RCC 7860 (cell line): ENCODE measurements at regions not wholly inside any gene's neighbourhood (a gene's known extent, or its start where the extent isn't known, plus 50 kb on each side); places are given as distances from the start of the nearest gene placed in this dataset.
"Not testable (repeated sequence)": the region's sequence is repeated elsewhere in the genome, so short reads cannot be mapped to it uniquely, and the experiment has no call there.

Source experiments
- DNase-seq: peaks from one replicate; pipeline ENCODE4 v3.0.0-alpha.2; 2015; ENCODE audit warnings: low spot score
- FAIRE-seq: peaks from 2 replicates; lab custom pipeline; 2012; peaks lifted over from hg19 to GRCh38; lab: Jason Lieb, UNC

- FAIRE-seq: no peak
- DNase-seq: no peak
Observed at GRCh38 chr14:49946320-49947141, 53.6 kb downstream of the ARF6 start.

DNA sequence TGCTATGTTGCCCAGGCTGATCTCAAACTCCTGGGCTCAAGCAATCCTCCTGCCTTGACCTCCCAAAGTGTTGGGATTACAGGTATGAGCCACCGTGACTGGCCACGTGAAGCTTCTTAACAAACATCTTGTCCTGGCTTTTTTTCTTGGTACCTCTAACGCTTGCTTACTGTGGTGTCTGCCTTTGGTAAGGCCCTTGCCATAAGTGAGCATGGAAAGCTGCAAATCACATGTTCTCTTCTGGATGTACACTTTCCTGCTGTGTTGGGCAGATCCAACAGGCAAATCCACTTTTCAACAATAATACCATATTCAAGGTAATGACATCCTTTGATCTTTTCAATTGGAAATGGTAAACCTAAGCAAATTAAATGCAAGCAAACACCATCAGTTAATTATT lies 54.6 kb downstream of the ARF6 start:
- FAIRE-seq (no peak), DNase-seq (no peak)

GRCh38 chr14:49950275-49951228 lies 57.7 kb downstream of the ARF6 start:
- FAIRE-seq: no peak

DNA sequence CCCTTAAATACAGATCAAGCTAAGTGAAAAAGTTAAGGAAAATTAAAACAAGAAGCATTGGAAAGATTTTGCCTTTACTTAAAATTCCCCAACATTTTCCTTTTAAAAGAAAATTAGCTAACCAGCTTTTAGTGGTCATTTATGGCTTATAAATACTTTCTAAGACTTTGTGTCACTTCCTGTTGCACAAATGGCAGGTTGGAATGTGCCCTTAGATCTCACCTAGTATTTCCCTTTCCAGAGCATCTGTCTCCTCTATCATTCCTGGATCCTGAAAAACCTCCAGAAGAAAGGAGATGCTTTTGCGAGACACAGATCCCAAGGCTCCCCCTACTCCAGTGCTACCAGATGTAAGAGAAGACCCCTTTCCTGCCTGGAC lies 58.3 kb downstream of the ARF6 start:
- DNase-seq (no peak), FAIRE-seq (no peak)

More at GRCh38 chr14:49950275-49951228, 57.7 kb downstream of the ARF6 start:
- DNase-seq: peak; percentile 17

GRCh38 chr14:49951691-49952345 lies 58.9 kb downstream of the ARF6 start:
- FAIRE-seq: no peak

DNA sequence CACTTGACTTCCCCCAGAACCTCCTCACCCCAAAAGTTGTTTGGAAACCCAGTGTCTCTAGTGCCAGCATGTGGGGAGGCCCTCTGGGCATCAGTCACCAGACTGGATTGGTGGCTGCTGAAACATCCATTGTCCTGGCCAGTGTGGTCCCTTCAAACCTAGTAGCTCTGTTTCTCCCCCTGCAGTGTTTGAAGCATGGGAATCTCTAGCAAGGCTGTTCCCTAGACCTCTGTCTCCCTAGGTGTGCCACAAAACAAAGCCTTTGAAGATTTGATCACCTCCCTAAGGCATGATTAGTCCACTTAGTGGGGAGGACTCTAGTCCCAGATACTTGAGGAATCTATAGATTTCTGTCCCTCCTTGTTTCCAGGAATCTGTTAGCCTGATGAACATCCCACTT lies 60.3 kb downstream of the ARF6 start:
- DNase-seq: no peak
- no peak for FAIRE-seq

More at GRCh38 chr14:49951691-49952345, 58.9 kb downstream of the ARF6 start:
- DNase-seq: no peak

DNA sequence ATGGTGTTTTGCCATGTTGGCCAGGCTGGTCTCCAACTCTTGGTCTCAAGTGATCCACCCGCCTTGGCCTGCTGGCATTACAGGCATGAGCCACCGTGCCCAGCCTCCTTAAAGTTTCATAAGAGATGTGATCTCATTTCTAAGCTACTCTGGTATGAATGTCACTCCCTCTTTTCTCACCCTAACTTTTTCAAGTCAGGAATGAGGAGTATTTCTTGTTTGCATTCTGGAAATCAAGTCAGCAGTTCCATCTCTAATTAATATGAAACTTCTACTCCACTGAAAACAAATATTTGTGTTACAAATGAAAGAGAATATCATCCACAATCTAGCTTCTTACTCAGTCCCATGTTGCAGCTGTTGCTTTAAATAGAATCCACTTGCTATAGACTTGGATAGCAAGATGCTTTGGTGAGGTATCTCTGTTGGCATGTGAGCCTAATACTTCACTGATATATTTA lies 61.3 kb downstream of the ARF6 start:
- DNase-seq (no peak), FAIRE-seq (no peak)

DNA sequence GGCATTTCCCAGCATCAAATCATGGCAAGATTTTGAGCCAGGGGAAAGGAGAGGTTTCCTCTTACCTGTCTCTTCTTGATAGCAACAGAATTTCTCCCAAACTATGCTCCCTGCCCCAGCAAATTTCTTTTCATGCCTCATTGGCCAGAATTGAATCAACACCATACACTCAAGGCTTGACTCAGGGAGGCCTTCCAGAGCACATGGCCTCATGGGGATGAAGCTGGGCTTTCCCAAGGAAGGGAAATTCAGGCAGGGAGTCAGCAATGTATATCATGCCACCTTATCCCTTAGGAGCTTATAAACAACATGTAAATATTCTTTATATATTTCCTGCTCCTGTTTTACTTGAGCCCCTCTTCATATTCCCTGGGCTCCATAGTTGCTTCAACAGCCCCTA lies 62.1 kb downstream of the ARF6 start:
- FAIRE-seq (no peak), DNase-seq (peak; percentile 10)

DNA sequence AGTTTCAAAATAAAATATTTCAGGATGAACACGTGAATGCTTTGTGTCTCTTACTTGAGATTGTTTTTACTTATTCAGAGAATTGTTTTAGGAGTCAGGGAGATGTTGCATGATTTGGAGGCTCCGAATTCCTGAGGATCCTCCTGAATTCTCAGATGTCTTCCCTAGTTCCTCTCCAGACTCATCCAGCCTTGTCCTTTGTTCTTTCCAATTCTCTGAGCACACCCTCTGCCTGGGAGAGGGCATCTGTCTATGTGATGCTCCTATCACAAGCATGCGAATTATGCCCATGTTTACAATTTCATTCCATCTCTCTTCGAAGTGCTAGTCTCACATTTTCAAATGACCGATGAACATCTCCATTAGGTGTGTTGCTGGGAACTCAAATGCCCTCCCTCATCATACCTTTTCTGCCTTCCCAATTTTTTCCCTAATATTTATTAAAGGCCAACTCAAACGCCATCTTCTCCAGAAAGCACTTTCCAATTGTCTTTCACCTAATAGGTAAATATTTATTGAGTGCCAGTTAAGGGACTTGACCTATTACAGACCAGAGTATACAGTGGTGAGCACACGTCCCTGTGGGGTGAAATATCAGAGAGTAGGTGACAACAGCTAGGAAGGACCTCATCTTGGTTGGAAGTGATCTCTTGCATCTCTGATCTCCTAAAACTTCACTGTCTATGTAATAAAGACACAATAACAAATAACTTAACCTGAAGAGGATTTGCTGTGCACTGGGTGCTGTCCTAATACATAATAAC lies 64.4 kb downstream of the ARF6 start:
- no peak for FAIRE-seq

DNA sequence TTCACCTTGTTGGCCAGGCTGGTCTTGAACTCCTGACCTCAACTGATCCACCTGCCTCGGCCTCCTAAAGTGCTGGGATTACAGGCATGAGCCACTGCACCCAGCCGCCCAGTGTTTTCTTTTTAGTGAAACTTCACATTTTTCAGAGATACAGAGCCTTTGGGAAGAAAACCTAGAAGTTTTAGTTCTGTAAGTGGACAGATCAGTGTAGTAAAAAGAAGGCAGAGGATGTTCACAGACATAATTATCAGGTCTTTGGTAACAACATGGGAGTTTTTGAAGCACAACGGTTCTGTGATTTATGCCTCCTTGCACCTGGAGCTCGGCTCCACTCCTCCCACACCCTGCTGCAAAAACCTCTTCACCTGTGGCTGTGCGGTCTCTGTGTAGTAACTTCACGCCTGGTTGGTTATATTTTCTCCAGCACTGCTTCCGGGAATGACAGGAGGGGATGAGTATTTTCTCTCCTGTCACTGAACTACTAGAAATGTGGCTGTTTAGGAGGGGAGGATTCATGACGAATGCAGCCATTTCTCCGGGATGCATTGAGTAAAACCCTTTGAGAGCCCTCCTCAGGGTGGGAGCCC lies 67.0 kb downstream of the ARF6 start:
- FAIRE-seq (peak; percentile 82), DNase-seq (peak; percentile 77)

More for the DNA sequence above, 64.4 kb downstream of the ARF6 start:
- DNase-seq: no peak

DNA sequence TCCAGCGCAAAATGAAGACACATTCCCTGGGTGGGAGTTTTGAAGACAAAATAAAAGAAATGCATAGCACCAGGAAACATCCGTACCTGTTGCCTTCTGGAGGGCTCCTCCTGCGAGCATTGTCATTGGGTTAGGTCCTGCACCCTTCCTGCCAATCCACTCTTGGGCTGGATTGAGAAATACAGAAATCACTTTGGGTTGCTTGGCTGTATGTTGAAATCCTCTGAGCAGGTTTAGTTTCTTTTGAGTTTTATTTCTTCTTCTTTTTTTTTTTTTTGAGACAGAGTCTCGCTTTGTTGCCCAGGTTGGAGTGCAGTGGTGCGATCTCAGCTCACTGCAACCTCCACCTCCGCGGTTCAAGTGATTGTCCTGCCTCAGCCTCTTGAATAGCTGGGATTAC lies 67.6 kb downstream of the ARF6 start:
- no peak for FAIRE-seq
- no peak for DNase-seq

DNA sequence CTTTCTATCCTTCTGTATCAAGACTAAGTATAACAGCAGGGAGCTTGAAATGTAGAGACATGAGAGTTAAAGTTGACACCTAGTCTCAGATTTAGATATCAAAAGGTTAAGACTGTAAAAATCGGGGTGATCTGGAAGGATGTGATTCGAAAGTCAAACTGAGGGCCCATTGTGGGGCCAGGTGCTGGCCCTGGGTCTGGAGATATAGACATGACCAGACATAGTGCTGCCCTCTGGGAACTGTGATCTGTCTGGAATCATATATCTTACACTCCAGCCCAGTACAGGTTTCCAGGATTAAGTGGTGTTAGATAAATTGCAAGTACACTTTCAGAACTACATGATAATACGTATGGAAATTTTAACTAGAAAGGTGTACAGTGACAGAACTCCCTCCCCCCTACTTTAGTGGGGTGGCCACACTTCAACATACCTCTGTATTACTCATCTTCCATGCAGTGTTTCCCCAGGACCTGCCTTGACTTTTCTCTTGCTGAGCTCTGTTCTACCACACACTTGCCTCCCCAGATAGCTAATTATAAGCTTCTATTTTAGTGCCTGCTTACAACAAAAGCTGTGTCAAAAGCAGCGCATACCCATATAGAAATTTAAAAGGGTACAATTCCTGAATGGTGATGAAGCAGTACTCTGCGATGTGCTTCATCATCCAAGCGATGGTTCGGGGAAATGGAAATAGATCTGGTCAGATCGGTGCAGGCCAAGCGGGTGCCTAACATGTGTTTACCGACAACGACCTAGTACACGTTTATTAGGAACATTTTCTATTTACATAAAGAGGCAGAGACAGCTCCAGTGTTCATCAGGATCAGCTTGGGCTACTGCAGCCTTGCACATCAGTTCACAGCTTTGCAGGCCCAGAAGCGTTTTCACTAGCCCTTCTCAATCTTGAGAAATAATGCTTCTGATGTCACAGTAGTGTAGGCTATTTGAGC lies 68.7 kb downstream of the ARF6 start:
- FAIRE-seq: no peak

GRCh38 chr14:49962621-49963020 lies 69.7 kb downstream of the ARF6 start:
- peak; percentile 56 for FAIRE-seq
- peak; percentile 36 for DNase-seq

More for the DNA sequence above, 68.7 kb downstream of the ARF6 start:
- DNase-seq: peak; percentile 9

DNA sequence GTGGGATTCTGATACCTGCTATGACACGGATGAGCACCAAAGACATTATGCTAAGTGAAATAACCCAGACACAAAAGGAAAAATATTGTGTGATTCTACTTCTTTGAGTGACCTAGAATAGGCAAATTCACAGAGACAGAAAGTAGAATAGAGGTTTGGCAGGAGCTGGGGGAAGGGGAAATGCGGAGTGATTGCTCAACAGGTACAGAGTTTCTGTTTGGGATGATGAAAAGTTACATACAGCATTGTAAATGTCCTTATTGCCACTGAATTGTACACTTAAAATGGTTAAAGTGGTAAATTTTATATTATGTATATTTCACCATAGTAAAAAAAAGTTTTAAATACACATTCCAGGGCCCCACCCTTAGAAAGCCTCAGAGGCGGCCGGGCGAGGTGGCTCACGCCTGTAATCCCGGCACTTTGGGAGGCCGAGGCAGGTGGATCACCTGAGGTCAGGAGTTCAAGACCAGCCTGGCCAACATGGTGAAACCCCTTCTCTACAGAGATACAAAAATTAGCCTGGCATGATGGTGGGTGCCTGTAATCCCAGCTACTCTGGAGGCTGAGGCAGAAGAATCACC lies 72.3 kb downstream of the ARF6 start:
- not testable (repeated sequence) for DNase-seq, FAIRE-seq

GRCh38 chr14:49966304-49966809 lies 73.5 kb downstream of the ARF6 start:
- peak; percentile 73 for FAIRE-seq
- peak; percentile 82 for DNase-seq

GRCh38 chr14:49966971-49967630 lies 74.2 kb downstream of the ARF6 start:
- DNase-seq (peak; percentile 11), FAIRE-seq (no peak)

GRCh38 chr14:49969961-49970360 lies 77.1 kb downstream of the ARF6 start:
- no peak for FAIRE-seq
- no peak for DNase-seq
